ENCODE measurements at regions not wholly inside any gene's neighbourhood (a gene's known extent, or its start where the extent isn't known, plus 50 kb on each side); places are given as distances from the start of the nearest gene placed in this dataset.
"Not testable (repeated sequence)": the region's sequence is repeated elsewhere in the genome, so short reads cannot be mapped to it uniquely, and the experiment has no call there.

DNA sequence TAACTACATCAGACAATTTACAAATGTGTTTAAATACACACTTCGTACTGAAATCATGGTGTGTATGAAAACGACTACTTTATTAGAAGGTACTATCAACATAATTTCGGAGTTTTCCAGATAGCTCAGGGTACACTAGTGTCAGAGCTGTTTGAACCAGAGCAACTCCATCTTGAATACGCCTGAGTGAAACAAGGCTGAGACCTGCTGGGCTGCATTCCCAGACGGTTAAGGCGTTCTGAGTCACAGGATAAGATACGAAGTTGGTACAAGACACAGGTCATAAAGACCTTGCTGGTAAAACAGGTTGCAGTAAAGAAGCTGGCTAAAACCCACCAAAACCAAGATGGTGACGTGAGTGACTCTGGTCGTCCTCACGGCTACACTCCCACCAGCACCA lies 167.6 kb downstream of the THBS2 start:
- TF ChIP-seq CTCF (IDR thresholded peaks at IDR 0.05) = no peak
- H3K9me3 ChIP-seq = no peaks in the 10 kb centered on the region
- H3K4me3 ChIP-seq = no peak overlapping the region
- H3K27me3 ChIP-seq = no peaks in the 10 kb centered on the region
- no peak overlapping the region for H3K27ac ChIP-seq
- DNase-seq (ENCODE audit: low spot score in 2 of 2) = no peak
- no peaks in the 10 kb centered on the region for H3K4me1 ChIP-seq
- intact Hi-C loops (cut with DNase I) = no loop called here
- H3K36me3 ChIP-seq = no peaks in the 10 kb centered on the region

DNA sequence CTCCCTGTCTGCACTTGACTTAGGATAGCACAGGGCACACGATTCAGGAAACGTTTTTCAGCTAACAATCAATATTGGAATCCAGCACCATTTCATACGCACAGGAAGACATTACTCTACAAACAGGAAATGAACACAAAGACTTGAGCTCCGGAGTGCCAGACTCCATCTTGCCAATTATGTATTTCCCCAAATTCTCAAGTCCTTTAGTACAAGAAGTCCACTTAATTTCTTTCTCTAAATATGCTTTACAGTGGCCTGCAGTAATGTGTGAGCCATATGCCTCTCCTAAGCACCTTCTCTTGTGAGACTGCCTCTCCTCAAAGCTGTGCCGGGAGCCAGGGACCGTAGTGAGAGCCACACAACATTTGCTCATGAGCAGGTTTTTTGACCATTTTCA lies 168.2 kb downstream of the THBS2 start:
- Histone ChIP-seq H3K4me3 (no peak overlapping the region), H3K9me3 (no peaks in the 10 kb centered on the region), H3K27ac (no peak overlapping the region), H3K4me1 (no peaks in the 10 kb centered on the region), H3K27me3 (no peaks in the 10 kb centered on the region), H3K36me3 (no peaks in the 10 kb centered on the region)
- no peak for TF ChIP-seq CTCF (IDR thresholded peaks at IDR 0.05)
- intact Hi-C loops (cut with DNase I) = no loop called here
- no peak for DNase-seq (ENCODE audit: low spot score in 2 of 2)

DNA sequence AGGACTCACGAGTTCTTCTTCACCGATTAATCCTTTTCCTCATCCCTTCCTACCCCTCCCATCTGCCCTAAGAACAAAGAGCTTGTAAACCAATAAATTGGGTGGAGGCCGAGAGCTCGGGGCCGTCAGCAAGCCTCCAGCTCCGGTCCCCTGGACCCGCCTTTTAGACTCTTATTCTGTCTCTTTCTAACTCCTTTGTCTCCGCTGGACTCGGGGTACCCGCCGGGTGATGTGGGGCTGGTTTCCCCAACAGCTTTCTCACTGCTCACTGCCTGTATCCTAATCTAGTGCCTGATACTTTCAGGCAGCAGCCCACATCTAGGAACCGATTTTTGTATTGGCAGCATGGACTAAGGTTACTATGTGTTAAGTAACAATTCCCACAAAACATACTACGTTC lies 169.1 kb downstream of the THBS2 start:
- intact Hi-C loops (cut with DNase I) = loop anchor here (5.0 kb wide), 1 partner anchor 47 kb away; no protein-coding TSS in a partner anchor

GRCh38 chr6:169084067-169084466 lies 169.6 kb downstream of the THBS2 start:
- no peaks in the 10 kb centered on the region for H3K27me3 ChIP-seq
- no peak overlapping the region for H3K27ac ChIP-seq
- H3K36me3 ChIP-seq = no peaks in the 10 kb centered on the region
- no peak for TF ChIP-seq CTCF (IDR thresholded peaks at IDR 0.05)
- H3K4me3 ChIP-seq = no peak overlapping the region
- H3K9me3 ChIP-seq = no peaks in the 10 kb centered on the region
- intact Hi-C loops (cut with DNase I) = loop anchor here (5.0 kb wide), 1 partner anchor 47 kb away; no protein-coding TSS in a partner anchor
- H3K4me1 ChIP-seq = no peaks in the 10 kb centered on the region
- DNase-seq (ENCODE audit: low spot score in 2 of 2) = no peak

More for the DNA sequence above, 169.1 kb downstream of the THBS2 start:
- not testable (repeated sequence) for H3K27ac ChIP-seq; H3K36me3 ChIP-seq; H3K9me3 ChIP-seq; H3K4me3 ChIP-seq; H3K27me3 ChIP-seq; H3K4me1 ChIP-seq; DNase-seq (ENCODE audit: low spot score in 2 of 2)

- Histone ChIP-seq H3K9me3 (no peaks in the 10 kb centered on the region), H3K36me3 (no peaks in the 10 kb centered on the region), H3K4me1 (no peaks in the 10 kb centered on the region), H3K27me3 (no peaks in the 10 kb centered on the region), H3K4me3 (no peak overlapping the region), H3K27ac (no peak overlapping the region)
- DNase-seq (ENCODE audit: low spot score in 2 of 2) = no peak
- intact Hi-C loops (cut with DNase I) = loop anchor here (5.0 kb wide), 1 partner anchor 46 kb away; no protein-coding TSS in a partner anchor
- no peak for TF ChIP-seq CTCF (IDR thresholded peaks at IDR 0.05)
These were observed 170.2 kb downstream of the THBS2 start for GRCh38 chr6:169083508-169083874.

DNA sequence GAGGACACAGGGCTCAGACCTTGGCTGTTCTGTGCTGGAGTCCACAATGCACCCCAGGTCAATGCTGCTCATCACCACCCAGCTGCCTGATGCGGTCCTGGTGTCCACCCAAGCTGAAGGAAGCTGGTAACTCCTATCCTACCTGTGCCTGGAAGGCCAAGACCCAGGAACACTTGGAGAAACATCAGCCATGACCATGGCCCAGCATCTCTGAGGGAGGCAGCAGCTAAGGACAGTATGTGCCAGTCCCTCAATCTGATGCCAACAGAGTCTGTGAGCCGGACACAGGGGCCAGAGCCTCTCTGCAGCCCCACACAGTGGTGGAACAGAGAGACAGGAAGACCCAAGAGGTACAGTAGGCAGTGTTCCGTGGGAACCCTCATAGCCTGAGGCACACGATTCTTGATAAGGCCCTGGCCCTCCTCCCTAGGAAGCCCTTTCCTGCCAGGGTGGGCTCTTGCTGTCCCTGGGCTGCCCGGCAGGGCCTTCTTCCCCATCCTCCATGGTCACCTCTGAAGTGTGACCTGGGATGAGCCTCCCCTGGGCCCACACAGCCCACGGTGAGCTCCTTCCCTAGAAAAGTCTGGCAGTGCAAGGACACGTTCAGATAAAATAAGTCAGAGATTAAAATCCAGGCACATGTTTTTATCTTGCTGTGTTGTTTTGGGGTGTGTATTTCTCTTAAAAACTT lies 170.7 kb downstream of the THBS2 start:
- Histone ChIP-seq H3K4me3 (no peak overlapping the region), H3K9me3 (no peaks in the 10 kb centered on the region), H3K27ac (no peak overlapping the region), H3K4me1 (no peaks in the 10 kb centered on the region), H3K27me3 (no peaks in the 10 kb centered on the region), H3K36me3 (no peaks in the 10 kb centered on the region)
- intact Hi-C loops (cut with DNase I) = loop anchor here (5.0 kb wide), 1 partner anchor 46 kb away; no protein-coding TSS in a partner anchor
- DNase-seq (ENCODE audit: low spot score in 2 of 2) = no peak
- TF ChIP-seq CTCF (IDR thresholded peaks at IDR 0.05) = no peak

Data from ascending aorta (tissue), 2 donors.